ENCODE measurements at regions not wholly inside any gene's neighbourhood (a gene's known extent, or its start where the extent isn't known, plus 50 kb on each side); places are given as distances from the start of the nearest gene placed in this dataset.

GRCh38 chr7:47221826-47222225, 360.1 kb downstream of the TNS3 start:
- Histone ChIP-seq H3K4me2 (ENCODE audit: low read length) (no peak overlapping the region), H3K79me2 (ENCODE audit: insufficient read depth, low read length) (no peaks in the 10 kb centered on the region), H3K36me3 (ENCODE audit: control insufficient read depth in 1 of 2, insufficient read depth in 2 of 2, low read length in 2 of 2) (no peaks in the 10 kb centered on the region), H4K20me1 (ENCODE audit: insufficient read depth) (no peaks in the 10 kb centered on the region), H3K27me3 (ENCODE audit: insufficient read depth, low read length) (no peaks in the 10 kb centered on the region), H3K27ac (ENCODE audit: low read depth, low read length) (no peak overlapping the region), H3K4me1 (ENCODE audit: control insufficient read depth in 1 of 2, insufficient read depth in 2 of 2, low read length in 2 of 2) (no peaks in the 10 kb centered on the region; a peak in 1 of 4 replicates), H3K9ac (ENCODE audit: low read length) (no peak overlapping the region), H3K9me3 (ENCODE audit: control insufficient read depth in 1 of 2, insufficient read depth in 1 of 2, low read depth in 1 of 2, low read length in 2 of 2) (no peaks in the 10 kb centered on the region), H3K4me3 (replicated peaks in 1 of 2; ENCODE audit: low read depth in 1 of 2, low read length in 2 of 2) (no peak overlapping the region), H3K9me2 (ENCODE audit: insufficient read depth) (no peaks in the 10 kb centered on the region), H2AFZ (ENCODE audit: low read depth, low read length, poor library complexity, severe bottlenecking) (no peak overlapping the region)
- no TSS peak for BruUV-seq (replicated peaks)
- ChIA-PET RAD21 (ENCODE audit: low non-redundant PET in 1 of 2, low total read pairs in 2 of 2, uncharacterized antibody in 2 of 2, unreplicated experiment in 2 of 2) (no interaction called here), CTCF (no interaction called here), POLR2A (no interaction called here)
- ATAC-seq (no peak), DNase-seq (ENCODE audit: low read depth, low spot score) (no peak)
- TF ChIP-seq EGR1 (IDR thresholded peaks at IDR 0.05; ENCODE audit: low read depth) (no peak), EZH2 (IDR thresholded peaks at IDR 0.05) (no peak), EZH2phosphoT487 (IDR thresholded peaks at IDR 0.05; ENCODE audit: borderline replicate concordance) (no peak), SIN3A (IDR thresholded peaks at IDR 0.05; ENCODE audit: low read depth) (no peak), TCF7L2 (IDR thresholded peaks at IDR 0.05; ENCODE audit: borderline replicate concordance, extremely low read depth, insufficient read depth, insufficient read length) (no peak)
- TF ChIP-seq, protein P1, sequence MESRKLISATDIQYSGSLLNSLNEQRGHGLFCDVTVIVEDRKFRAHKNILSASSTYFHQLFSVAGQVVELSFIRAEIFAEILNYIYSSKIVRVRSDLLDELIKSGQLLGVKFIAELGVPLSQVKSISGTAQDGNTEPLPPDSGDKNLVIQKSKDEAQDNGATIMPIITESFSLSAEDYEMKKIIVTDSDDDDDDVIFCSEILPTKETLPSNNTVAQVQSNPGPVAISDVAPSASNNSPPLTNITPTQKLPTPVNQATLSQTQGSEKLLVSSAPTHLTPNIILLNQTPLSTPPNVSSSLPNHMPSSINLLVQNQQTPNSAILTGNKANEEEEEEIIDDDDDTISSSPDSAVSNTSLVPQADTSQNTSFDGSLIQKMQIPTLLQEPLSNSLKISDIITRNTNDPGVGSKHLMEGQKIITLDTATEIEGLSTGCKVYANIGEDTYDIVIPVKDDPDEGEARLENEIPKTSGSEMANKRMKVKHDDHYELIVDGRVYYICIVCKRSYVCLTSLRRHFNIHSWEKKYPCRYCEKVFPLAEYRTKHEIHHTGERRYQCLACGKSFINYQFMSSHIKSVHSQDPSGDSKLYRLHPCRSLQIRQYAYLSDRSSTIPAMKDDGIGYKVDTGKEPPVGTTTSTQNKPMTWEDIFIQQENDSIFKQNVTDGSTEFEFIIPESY (IDR thresholded peaks at IDR 0.05; ENCODE audit: extremely low read depth, insufficient replicate concordance, low read length), result no peak
- intact Hi-C loops (cut with micrococcal nuclease), result no loop called here

GRCh38 chr7:47218378-47219176, 363.3 kb downstream of the TNS3 start:
- no peak overlapping the region for H3K9ac ChIP-seq (ENCODE audit: low read length)
- CTCF ChIA-PET, result no interaction called here
- no peaks in the 10 kb centered on the region for H3K9me3 ChIP-seq (ENCODE audit: control insufficient read depth in 1 of 2, insufficient read depth in 1 of 2, low read depth in 1 of 2, low read length in 2 of 2)
- TF ChIP-seq RAD21 (IDR thresholded peaks at IDR 0.05; ENCODE audit: low read depth), result no peak
- no peak for TF ChIP-seq FOSL1 (IDR thresholded peaks at IDR 0.05; ENCODE audit: low read depth)
- TF ChIP-seq EZH2 (IDR thresholded peaks at IDR 0.05), result no peak
- TF ChIP-seq CBX3 (IDR thresholded peaks at IDR 0.05; ENCODE audit: low read depth), result no peak
- TF ChIP-seq, protein P1 (IDR thresholded peaks at IDR 0.05; ENCODE audit: extremely low read depth, insufficient replicate concordance, low read length), result no peak
- TF ChIP-seq CEBPB (IDR thresholded peaks at IDR 0.05; ENCODE audit: low read depth), result no peak
- no peak for TF ChIP-seq ELF1 (IDR thresholded peaks at IDR 0.05; ENCODE audit: borderline replicate concordance, low read depth)
- TF ChIP-seq ZFX (IDR thresholded peaks at IDR 0.05), result no peak
- TF ChIP-seq YY1 (IDR thresholded peaks at IDR 0.05; ENCODE audit: extremely low read depth, insufficient replicate concordance, low read depth, low read length), result no peak

More at GRCh38 chr7:47218378-47219176, 363.3 kb downstream of the TNS3 start:
- H3K79me2 ChIP-seq (ENCODE audit: insufficient read depth, low read length), result no peaks in the 10 kb centered on the region
- intact Hi-C loops (cut with micrococcal nuclease), result no loop called here
- DNase-seq (ENCODE audit: low read depth, low spot score) (no peak), ATAC-seq (no peak)
- no peak overlapping the region for H3K4me2 ChIP-seq (ENCODE audit: low read length)
- H3K4me1 ChIP-seq (ENCODE audit: control insufficient read depth in 1 of 2, insufficient read depth in 2 of 2, low read length in 2 of 2), result no peaks in the 10 kb centered on the region
- H2AFZ ChIP-seq (ENCODE audit: low read depth, low read length, poor library complexity, severe bottlenecking), result no peak overlapping the region
- H3K4me3 ChIP-seq (replicated peaks in 1 of 2; ENCODE audit: low read depth in 1 of 2, low read length in 2 of 2), result no peak overlapping the region
- H3K36me3 ChIP-seq (ENCODE audit: control insufficient read depth in 1 of 2, insufficient read depth in 2 of 2, low read length in 2 of 2), result no peaks in the 10 kb centered on the region
- no peaks in the 10 kb centered on the region for H3K27me3 ChIP-seq (ENCODE audit: insufficient read depth, low read length)
- no peaks in the 10 kb centered on the region for H4K20me1 ChIP-seq (ENCODE audit: insufficient read depth)
- POLR2A ChIA-PET, result no interaction called here
- H3K9me2 ChIP-seq (ENCODE audit: insufficient read depth), result no peaks in the 10 kb centered on the region
- H3K27ac ChIP-seq (ENCODE audit: low read depth, low read length), result no peak overlapping the region
- RAD21 ChIA-PET (ENCODE audit: low non-redundant PET in 1 of 2, low total read pairs in 2 of 2, uncharacterized antibody in 2 of 2, unreplicated experiment in 2 of 2), result no interaction called here
- no TSS peak for BruUV-seq (replicated peaks)
